B cell (primary cell): ENCODE measurements at regions not wholly inside any gene's neighbourhood (a gene's known extent, or its start where the extent isn't known, plus 50 kb on each side); places are given as distances from the start of the nearest gene placed in this dataset.

ENCODE experiments used
- ATAC-seq: fragments of 200-7000 bp; cut with Tn5 transposase; one replicate; pipeline ENCODE4 v1.10.0; 2021; ENCODE audit warnings: low read depth, mild to moderate bottlenecking, moderate number of reproducible peaks, moderate library complexity
- CTCF ChIA-PET: fragments of 350-600 bp; sonication (Branson Sonifier 250); formaldehyde crosslinking; loops from one replicate; lab custom pipeline; 2021; ENCODE audit warnings: antibody characterized with exemption, inconsistent platforms; lab: Charles Lee
- POLR2A ChIA-PET: fragments of 350-600 bp; sonication (Branson Sonifier 250); formaldehyde crosslinking; loops from one replicate; lab custom pipeline; 2021; ENCODE audit warnings: antibody characterized with exemption; lab: Charles Lee
- DNase-seq: peaks from one replicate; pipeline ENCODE4 v3.0.0; 2013
- H2AFZ ChIP-seq: 2 replicates; pipeline ENCODE4 v1.6.1; 2012; ENCODE audit warnings: mild to moderate bottlenecking, low read depth, low read length; ENCODE audit not compliant: insufficient read depth, poor library complexity, severe bottlenecking
- H3K27ac ChIP-seq, 2 donors: 1 replicate in 1 of 2; 2 replicates in 1 of 2; pipeline ENCODE4 v1.5.1; 2012 to 2013; ENCODE audit warnings: low read length in 2 of 2, mild to moderate bottlenecking in 2 of 2, moderate library complexity in 1 of 2
- H3K27me3 ChIP-seq, 4 experiments: fragments of 200-600 bp in 1 of 4; sonication (generic) in 1 of 4; replicated peaks in 1 of 4; 1 replicate in 2 of 4; 2 replicates in 2 of 4; pipeline versions ENCODE4 v1.6.1 to v1.7.0; 2013 to 2016; ENCODE audit warnings: low read length in 3 of 4, mild to moderate bottlenecking in 2 of 4, mixed read lengths in 1 of 4, moderate library complexity in 1 of 4; ENCODE audit not compliant: insufficient read depth in 4 of 4, control insufficient read depth in 3 of 4; ENCODE audit errors: control extremely low read depth in 1 of 4
- H3K36me3 ChIP-seq, 2 experiments: replicated peaks in 1 of 2; 1 replicate in 1 of 2; 2 replicates in 1 of 2; pipeline versions ENCODE4 v1.6.1 to v1.7.1; 2013; ENCODE audit warnings: low read length in 1 of 2; ENCODE audit not compliant: insufficient read depth in 2 of 2, control insufficient read depth in 1 of 2; ENCODE audit errors: control extremely low read depth in 1 of 2, extremely low read depth in 1 of 2
- H3K4me1 ChIP-seq, 2 donors: fragments of 200-600 bp in 1 of 2; sonication (generic) in 1 of 2; 1 replicate in 1 of 2; 2 replicates in 1 of 2; pipeline versions ENCODE4 v1.5.1 to v1.6.1; 2013 to 2017; ENCODE audit warnings: low read length in 2 of 2; ENCODE audit not compliant: control insufficient read depth in 2 of 2, insufficient read depth in 2 of 2
- H3K4me2 ChIP-seq: replicated peaks from 2 replicates; pipeline ENCODE3; 2012; ENCODE audit warnings: mild to moderate bottlenecking, low read depth, low read length; ENCODE audit not compliant: poor library complexity, severe bottlenecking
- H3K4me3 ChIP-seq, 5 experiments: fragments of 200-600 bp in 1 of 5; sonication (generic) in 1 of 5; 1 replicate in 3 of 5; 2 replicates in 2 of 5; pipeline versions ENCODE4 v1.5.1 to v1.7.0; 2011 to 2016; ENCODE audit warnings: low read length in 4 of 5, mild to moderate bottlenecking in 4 of 5, low read depth in 2 of 5, control low read depth in 1 of 5, moderate library complexity in 1 of 5; ENCODE audit not compliant: insufficient read depth in 1 of 5; ENCODE audit errors: control extremely low read depth in 1 of 5, extremely low read depth in 1 of 5
- H3K79me2 ChIP-seq: fragments of 200-600 bp; sonication (generic); one replicate; pipeline ENCODE4 v1.6.0; 2016; ENCODE audit warnings: low read length; ENCODE audit not compliant: control insufficient read depth, insufficient read depth
- H3K9ac ChIP-seq: fragments of 200-600 bp; sonication (generic); 2 replicates; pipeline ENCODE4 v1.6.1; 2017; ENCODE audit warnings: mild to moderate bottlenecking, low read length, moderate library complexity
- H3K9me3 ChIP-seq, 3 donors: one replicate each; pipeline versions ENCODE4 v1.6.1 to v1.7.1; 2013; ENCODE audit warnings: low read length in 2 of 3; ENCODE audit not compliant: control insufficient read depth in 2 of 3, insufficient read depth in 1 of 3; ENCODE audit errors: control extremely low read depth in 1 of 3
- H4K20me1 ChIP-seq: 2 replicates; pipeline ENCODE4 v1.6.0; 2012; ENCODE audit warnings: mild to moderate bottlenecking, low read length; ENCODE audit not compliant: insufficient read depth, control insufficient read depth, poor library complexity, severe bottlenecking
- H3K27ac Mint-ChIP-seq: one replicate; pipeline ENCODE4 v1.8.0; 2021; ENCODE audit warnings: mixed read lengths
- H3K27me3 Mint-ChIP-seq: one replicate; pipeline ENCODE4 v1.8.0; 2021; ENCODE audit warnings: mixed read lengths
- H3K4me1 Mint-ChIP-seq: one replicate; pipeline ENCODE4 v1.8.0; 2021; ENCODE audit warnings: mixed read lengths
- H3K4me3 Mint-ChIP-seq: one replicate; pipeline ENCODE4 v1.8.0; 2021; ENCODE audit warnings: mixed read lengths
- H3K9me3 Mint-ChIP-seq: one replicate; pipeline ENCODE4 v1.8.0; 2022; ENCODE audit warnings: mixed read lengths; ENCODE audit not compliant: insufficient read depth
- EZH2 ChIP-seq: IDR thresholded peaks from 2 replicates; pipeline ENCODE4 v1.6.1; 2012; ENCODE audit warnings: borderline replicate concordance, low read depth, mild to moderate bottlenecking, moderate library complexity, low read length; ENCODE audit not compliant: insufficient read depth, poor library complexity, severe bottlenecking
- WGBS: methylation state at CpG from one replicate; pipeline ENCODE4 v1.1.5; 2013; ENCODE audit warnings: missing lambda C conversion rate; ENCODE audit not compliant: insufficient coverage; 5-methylcytosine and 5-hydroxymethylcytosine counted together
- intact Hi-C: fragments of 100-400 bp; cut with micrococcal nuclease; formaldehyde crosslinking; loops from one replicate; pipeline ENCODE4 v1.10.0; 2022
- TF ChIP-seq, protein P1 (sequence below): fragments of 200-600 bp; IDR thresholded peaks from one replicate; pipeline ENCODE4 v1.8.0; 2022; ENCODE audit warnings: antibody characterized with exemption, mild to moderate bottlenecking

DNA sequence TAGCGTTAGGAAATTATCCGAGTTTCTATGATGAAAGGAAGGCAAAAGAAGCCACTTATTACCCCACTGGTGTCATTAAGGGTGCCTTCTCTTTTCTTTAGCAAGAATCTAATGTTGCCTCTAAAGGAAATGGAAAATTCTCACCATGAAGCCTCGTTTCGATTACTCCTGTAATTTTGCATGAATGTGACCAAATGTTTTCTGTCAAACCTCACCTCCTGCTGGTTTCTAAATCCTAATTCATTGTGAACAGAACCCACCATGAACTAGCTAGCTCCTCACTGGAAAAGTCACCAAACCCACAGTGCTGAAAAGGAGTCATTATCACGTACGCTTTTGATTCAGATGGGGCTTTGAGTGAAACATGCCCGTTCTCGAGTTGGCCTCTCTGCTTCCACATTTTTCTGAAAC lies 119.9 kb downstream of the COPS8 start:
- H2AFZ ChIP-seq = no peak overlapping the region
- intact Hi-C loops = no loop called here
- H3K36me3 ChIP-seq = no peaks in the 10 kb centered on the region
- ChIA-PET CTCF (no interaction called here), POLR2A (no interaction called here)
- Mint-ChIP-seq H3K27ac (no peak overlapping the region), H3K4me3 (no peak overlapping the region), H3K27me3 (peaks cover 17% of the 10 kb centered on the region), H3K4me1 (no peaks in the 10 kb centered on the region), H3K9me3 (no peaks in the 10 kb centered on the region)
- no peak overlapping the region for H3K4me3 ChIP-seq
- no peak for ATAC-seq
- H3K4me2 ChIP-seq = no peak overlapping the region
- DNase-seq = no peak
- WGBS = 56% methylated on average over 2 of the region's 8 CpGs
- no peak overlapping the region for H3K27ac ChIP-seq
- H4K20me1 ChIP-seq = no peaks in the 10 kb centered on the region
- H3K79me2 ChIP-seq = no peaks in the 10 kb centered on the region
- H3K9me3 ChIP-seq = no peaks in the 10 kb centered on the region
- no peaks in the 10 kb centered on the region for H3K4me1 ChIP-seq
- TF ChIP-seq, protein P1, sequence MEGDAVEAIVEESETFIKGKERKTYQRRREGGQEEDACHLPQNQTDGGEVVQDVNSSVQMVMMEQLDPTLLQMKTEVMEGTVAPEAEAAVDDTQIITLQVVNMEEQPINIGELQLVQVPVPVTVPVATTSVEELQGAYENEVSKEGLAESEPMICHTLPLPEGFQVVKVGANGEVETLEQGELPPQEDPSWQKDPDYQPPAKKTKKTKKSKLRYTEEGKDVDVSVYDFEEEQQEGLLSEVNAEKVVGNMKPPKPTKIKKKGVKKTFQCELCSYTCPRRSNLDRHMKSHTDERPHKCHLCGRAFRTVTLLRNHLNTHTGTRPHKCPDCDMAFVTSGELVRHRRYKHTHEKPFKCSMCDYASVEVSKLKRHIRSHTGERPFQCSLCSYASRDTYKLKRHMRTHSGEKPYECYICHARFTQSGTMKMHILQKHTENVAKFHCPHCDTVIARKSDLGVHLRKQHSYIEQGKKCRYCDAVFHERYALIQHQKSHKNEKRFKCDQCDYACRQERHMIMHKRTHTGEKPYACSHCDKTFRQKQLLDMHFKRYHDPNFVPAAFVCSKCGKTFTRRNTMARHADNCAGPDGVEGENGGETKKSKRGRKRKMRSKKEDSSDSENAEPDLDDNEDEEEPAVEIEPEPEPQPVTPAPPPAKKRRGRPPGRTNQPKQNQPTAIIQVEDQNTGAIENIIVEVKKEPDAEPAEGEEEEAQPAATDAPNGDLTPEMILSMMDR = no peak
- TF ChIP-seq EZH2 = no peak
- H3K27me3 ChIP-seq = peaks cover 0 to 5% (median 0%) of the 10 kb centered on the region in 4 experiments
- no peak overlapping the region for H3K9ac ChIP-seq

DNA sequence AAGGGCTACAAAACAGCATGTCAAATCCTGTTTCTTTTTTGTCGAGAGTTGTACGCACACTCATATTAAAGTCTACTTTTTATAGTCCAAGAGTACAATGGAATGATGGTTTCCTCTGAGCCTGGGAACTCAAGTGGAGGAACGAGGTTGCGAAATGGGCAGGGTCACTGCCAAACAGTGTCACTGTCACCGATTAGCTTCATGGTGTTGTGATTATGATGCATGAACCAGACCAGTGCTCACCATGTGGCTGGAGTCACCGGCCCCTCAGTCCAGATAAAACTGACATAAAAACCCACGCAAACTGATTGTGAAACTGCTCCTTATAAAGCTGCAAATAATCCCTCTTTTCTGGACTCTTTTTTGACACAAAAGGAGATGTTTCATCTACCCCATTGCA lies 122.0 kb downstream of the COPS8 start:
- H3K36me3 ChIP-seq = no peaks in the 10 kb centered on the region
- no peaks in the 10 kb centered on the region for H3K4me1 Mint-ChIP-seq
- no peak overlapping the region for H3K27ac ChIP-seq
- H3K27ac Mint-ChIP-seq = no peak overlapping the region
- no peaks in the 10 kb centered on the region for H4K20me1 ChIP-seq
- TF ChIP-seq, protein P1 = no peak
- no peak for TF ChIP-seq EZH2
- 70% methylated on average over 4 of the region's 7 CpGs for WGBS
- peaks cover 0 to 5% (median 0%) of the 10 kb centered on the region in 4 experiments for H3K27me3 ChIP-seq
- ATAC-seq = no peak
- no peak overlapping the region for H2AFZ ChIP-seq
- no peaks in the 10 kb centered on the region for H3K79me2 ChIP-seq
- no peak for DNase-seq
- H3K4me2 ChIP-seq = no peak overlapping the region
- peaks cover 17% of the 10 kb centered on the region for H3K27me3 Mint-ChIP-seq
- no peak overlapping the region for H3K4me3 Mint-ChIP-seq
- H3K4me1 ChIP-seq = no peaks in the 10 kb centered on the region
- CTCF ChIA-PET = no interaction called here
- no peak overlapping the region for H3K9ac ChIP-seq
- H3K4me3 ChIP-seq = no peak overlapping the region
- POLR2A ChIA-PET = no interaction called here
- no peaks in the 10 kb centered on the region for H3K9me3 Mint-ChIP-seq
- intact Hi-C loops = no loop called here
- no peaks in the 10 kb centered on the region for H3K9me3 ChIP-seq
